HepG2 (cell line): ENCODE measurements at regions not wholly inside any gene's neighbourhood (a gene's known extent, or its start where the extent isn't known, plus 50 kb on each side); places are given as distances from the start of the nearest gene placed in this dataset.
"Not testable (repeated sequence)": the region's sequence is repeated elsewhere in the genome, so short reads cannot be mapped to it uniquely, and the experiment has no call there.

Experiments
- ATAC-seq: fragments of 200-7000 bp; cut with Tn5 transposase; 3 replicates; pipeline ENCODE4 v1.9.1; 2020; ENCODE audit warnings: mild to moderate bottlenecking, moderate library complexity
- BruUV-seq: library from RNA; stranded (reverse); fragments of 400-500 nt; replicated peaks from 2 replicates; lab custom pipeline; 2021; lab: Mats Ljungman, UMichigan
- CTCF ChIA-PET: fragments of 300-600 bp; formaldehyde crosslinking; extraction: SDS; loops from one replicate; lab custom pipeline; 2021; ENCODE audit warnings: low total read pairs, inconsistent platforms, low intra/inter-chr PET ratio; lab: Yijun Ruan, JAX
- POLR2A ChIA-PET: fragments of 350-600 bp; sonication (Branson Sonifier 250); formaldehyde crosslinking; loops from one replicate; lab custom pipeline; 2020; ENCODE audit warnings: antibody characterized with exemption, inconsistent platforms; lab: Yijun Ruan, JAX
- DNase-seq: peaks from one replicate; pipeline ENCODE4 v3.0.0-alpha.2; 2015; ENCODE audit warnings: low spot score
- FAIRE-seq: peaks from 3 replicates; lab custom pipeline; 2011; peaks lifted over from hg19 to GRCh38; lab: Jason Lieb, UNC
- H2AFZ ChIP-seq: one replicate; pipeline ENCODE4 v1.6.1; 2011; ENCODE audit warnings: low read length, inconsistent platforms
- H3K27ac ChIP-seq: fragments of 300-600 bp; 3 replicates; pipeline ENCODE4 v1.8.0; 2011; ENCODE audit warnings: mixed run types, mild to moderate bottlenecking, mixed read lengths, low read length, inconsistent platforms; ENCODE audit not compliant: insufficient read depth; ENCODE audit errors: extremely low read length
- H3K27me3 ChIP-seq, 2 experiments: fragments of 200-600 bp in 1 of 2; 2 replicates in 1 of 2; 3 replicates in 1 of 2; pipeline versions ENCODE4 v1.6.0 to v1.8.0; 2011; ENCODE audit warnings: low read length in 2 of 2, mild to moderate bottlenecking in 2 of 2, moderate library complexity in 2 of 2, inconsistent platforms in 1 of 2; ENCODE audit not compliant: insufficient read depth in 2 of 2, control insufficient read depth in 1 of 2
- H3K36me3 ChIP-seq, 2 experiments: fragments of 200-600 bp in 1 of 2; replicated peaks in 1 of 2; 2 replicates in 1 of 2; 3 replicates in 1 of 2; pipeline versions ENCODE4 v1.5.1 to v1.8.0; 2011; ENCODE audit warnings: low read length in 2 of 2, inconsistent platforms in 1 of 2; ENCODE audit not compliant: insufficient read depth in 2 of 2, control insufficient read depth in 1 of 2
- H3K4me1 ChIP-seq: 2 replicates; pipeline ENCODE4 v1.5.1; 2012; ENCODE audit warnings: low read length, inconsistent platforms; ENCODE audit not compliant: insufficient read depth
- H3K4me2 ChIP-seq: 2 replicates; pipeline ENCODE4 v1.6.0; 2011; ENCODE audit warnings: low read depth, low read length, inconsistent platforms
- H3K4me3 ChIP-seq, 3 experiments: fragments of 200-600 bp in 1 of 3; sonication (generic), shearing (Covaris generic) in 1 of 3; replicated peaks in 1 of 3; 2 replicates each; pipeline ENCODE4 v1.5.1; 2011 to 2016; ENCODE audit warnings: low read length in 3 of 3, inconsistent platforms in 2 of 3, low read depth in 2 of 3, mild to moderate bottlenecking in 2 of 3, control low read depth in 1 of 3, mixed read lengths in 1 of 3; ENCODE audit not compliant: insufficient read depth in 1 of 3
- H3K79me2 ChIP-seq: one replicate; pipeline ENCODE4 v1.6.1; 2011; ENCODE audit warnings: low read length, inconsistent platforms; ENCODE audit not compliant: insufficient read depth
- H3K9ac ChIP-seq: 2 replicates; pipeline ENCODE4 v1.6.0; 2011; ENCODE audit warnings: mild to moderate bottlenecking, low read depth, low read length, inconsistent platforms; ENCODE audit not compliant: insufficient read depth
- H3K9me3 ChIP-seq: 2 replicates; pipeline ENCODE4 v1.5.1; 2012; ENCODE audit warnings: mild to moderate bottlenecking, low read length
- H4K20me1 ChIP-seq: 2 replicates; pipeline ENCODE4 v1.6.0; 2011; ENCODE audit warnings: inconsistent platforms, mild to moderate bottlenecking, low read length, moderate library complexity; ENCODE audit not compliant: insufficient read depth
- ATRX ChIP-seq: sonication (generic); formaldehyde crosslinking; IDR thresholded peaks from 2 replicates; pipeline ENCODE4 v1.4.0; 2020; ENCODE audit warnings: missing genetic modification reagents, borderline replicate concordance
- BRCA1 ChIP-seq: sonication (generic); formaldehyde crosslinking; IDR thresholded peaks from 2 replicates; pipeline ENCODE4 v1.4.0; 2020; ENCODE audit warnings: missing genetic modification reagents
- CHD4 ChIP-seq: fragments of 200-600 bp; sonication (generic); IDR thresholded peaks from 2 replicates; pipeline ENCODE4 v1.7.0; 2017; ENCODE audit warnings: mild to moderate bottlenecking, low read length, borderline replicate concordance
- NBN ChIP-seq: fragments of 450-650 bp; conservative IDR thresholded peaks from 2 replicates; pipeline ENCODE4 v1.6.1; 2017
- NCOA1 ChIP-seq: sonication (generic); formaldehyde crosslinking; IDR thresholded peaks from 2 replicates; pipeline ENCODE4 v1.9.0; 2021; ENCODE audit warnings: missing genetic modification reagents
- RFX5 ChIP-seq: IDR thresholded peaks from 2 replicates; pipeline ENCODE4 v1.6.1; 2011; ENCODE audit warnings: low read depth, low read length, improper control_type of control experiment
- SNAPC4 ChIP-seq: sonication (generic); formaldehyde crosslinking; IDR thresholded peaks from 2 replicates; pipeline ENCODE4 v1.4.0; 2020; ENCODE audit warnings: mild to moderate bottlenecking, missing genetic modification reagents
- ZNF205 ChIP-seq: IDR thresholded peaks from 2 replicates; pipeline ENCODE4 v1.6.1; 2018; ENCODE audit warnings: missing biosample characterization, missing genetic modification reagents
- WGBS: methylation state at CpG from one replicate; pipeline ENCODE4 v1.1.6; 2017; ENCODE audit warnings: low lambda C conversion rate; 5-methylcytosine and 5-hydroxymethylcytosine counted together
- in situ Hi-C: cut with HindIII; loops from 2 replicates; pipeline ENCODE4 v1.10.0; 2017; ENCODE audit warnings: low pct_unique_long_range_greater_than_20kb; ENCODE audit not compliant: extremely low pct_ligation_motif_present
- intact Hi-C: fragments of 100-400 bp; cut with micrococcal nuclease; formaldehyde crosslinking; loops from one replicate; pipeline ENCODE4 v1.10.0; 2022; ENCODE audit not compliant: unreplicated experiment
- TF ChIP-seq, protein P1 (sequence below): sonication (generic); formaldehyde crosslinking; IDR thresholded peaks from 2 replicates; pipeline ENCODE4 v1.9.0; 2022; ENCODE audit warnings: missing genetic modification reagents, mild to moderate bottlenecking, borderline replicate concordance

DNA sequence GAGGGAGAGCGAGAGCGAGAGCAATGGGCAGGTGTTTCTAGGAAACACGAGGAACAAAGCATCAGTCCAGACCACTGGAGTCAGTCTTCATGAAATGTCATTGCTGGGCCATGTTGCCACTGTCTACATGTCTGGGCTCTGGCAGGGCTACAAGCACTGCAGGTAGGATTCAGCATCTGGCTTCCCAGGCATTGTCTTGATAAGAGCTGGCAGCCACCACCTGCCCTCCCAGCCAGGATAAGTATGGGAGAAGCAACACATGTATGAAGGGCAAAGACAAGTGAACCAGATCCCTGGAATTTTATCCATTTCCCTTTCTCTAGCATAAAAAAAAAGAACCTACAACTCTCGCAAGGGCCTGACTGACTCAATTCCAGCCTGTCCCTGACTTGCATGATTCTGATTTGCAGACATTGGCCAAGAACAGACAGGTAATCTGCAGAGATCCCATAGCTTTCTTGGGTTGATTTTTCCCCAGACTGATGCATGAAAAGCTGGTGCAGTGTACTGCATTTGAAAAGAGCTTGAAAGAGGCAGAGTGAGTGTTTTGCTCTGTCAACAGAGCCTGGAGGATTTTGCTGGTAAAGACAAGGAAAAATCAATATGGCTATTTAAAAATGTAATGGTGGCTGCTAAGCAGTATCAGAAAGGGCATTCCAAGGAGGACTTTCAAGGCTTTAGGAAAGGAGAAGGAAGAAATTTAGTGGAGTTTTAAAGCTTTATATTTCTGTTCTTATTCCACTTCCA is 157.2 kb upstream of the MYRIP start:
- no peaks in the 10 kb centered on the region for H4K20me1 ChIP-seq
- H3K9ac ChIP-seq = no peak overlapping the region
- WGBS = 58% methylated on average over 4 of the region's 4 CpGs
- BruUV-seq = no TSS peak
- H3K4me1 ChIP-seq = no peaks in the 10 kb centered on the region
- H3K4me3 ChIP-seq = no peak overlapping the region
- intact Hi-C loops = no loop called here
- CTCF ChIA-PET = no interaction called here
- no peaks in the 10 kb centered on the region for H3K79me2 ChIP-seq
- H3K27ac ChIP-seq = no peak overlapping the region
- POLR2A ChIA-PET = no interaction called here
- H3K9me3 ChIP-seq = no peaks in the 10 kb centered on the region
- no peaks in the 10 kb centered on the region; a peak in 1 of 5 replicates for H3K27me3 ChIP-seq
- H3K4me2 ChIP-seq = no peak overlapping the region
- no peak overlapping the region for H2AFZ ChIP-seq
- TF ChIP-seq NCOA1 (CRISPR knock-in tag) (no peak), RFX5 (no peak), CHD4 (no peak), ZNF205 (CRISPR knock-in tag) (no peak), NBN (no peak), SNAPC4 (CRISPR knock-in tag) (no peak), ATRX (CRISPR knock-in tag) (no peak), BRCA1 (no peak)
- TF ChIP-seq, protein P1, sequence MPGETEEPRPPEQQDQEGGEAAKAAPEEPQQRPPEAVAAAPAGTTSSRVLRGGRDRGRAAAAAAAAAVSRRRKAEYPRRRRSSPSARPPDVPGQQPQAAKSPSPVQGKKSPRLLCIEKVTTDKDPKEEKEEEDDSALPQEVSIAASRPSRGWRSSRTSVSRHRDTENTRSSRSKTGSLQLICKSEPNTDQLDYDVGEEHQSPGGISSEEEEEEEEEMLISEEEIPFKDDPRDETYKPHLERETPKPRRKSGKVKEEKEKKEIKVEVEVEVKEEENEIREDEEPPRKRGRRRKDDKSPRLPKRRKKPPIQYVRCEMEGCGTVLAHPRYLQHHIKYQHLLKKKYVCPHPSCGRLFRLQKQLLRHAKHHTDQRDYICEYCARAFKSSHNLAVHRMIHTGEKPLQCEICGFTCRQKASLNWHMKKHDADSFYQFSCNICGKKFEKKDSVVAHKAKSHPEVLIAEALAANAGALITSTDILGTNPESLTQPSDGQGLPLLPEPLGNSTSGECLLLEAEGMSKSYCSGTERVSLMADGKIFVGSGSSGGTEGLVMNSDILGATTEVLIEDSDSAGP (CRISPR knock-in tag) = no peak
- FAIRE-seq = no peak
- in situ Hi-C loops = no loop called here
- ATAC-seq = no peak
- DNase-seq = no peak
- H3K36me3 ChIP-seq = no peaks in the 10 kb centered on the region

GRCh38 chr3:39655718-39656117 is 153.7 kb upstream of the MYRIP start:
- H4K20me1 ChIP-seq, ATAC-seq, H3K4me1 ChIP-seq, H3K27ac ChIP-seq, BruUV-seq, in situ Hi-C loops, intact Hi-C loops, POLR2A ChIA-PET, H3K79me2 ChIP-seq, FAIRE-seq, H3K27me3 ChIP-seq, H3K36me3 ChIP-seq, H3K9me3 ChIP-seq, H3K4me2 ChIP-seq, H2AFZ ChIP-seq, DNase-seq, H3K4me3 ChIP-seq, CTCF ChIA-PET, H3K9ac ChIP-seq: not testable (repeated sequence)
- 28% methylated on average over 5 of the region's 26 CpGs for WGBS
